Activated B cell treated with CpG ODN at 0.5 μM for 24 hours (primary cell): ENCODE measurements at regions not wholly inside any gene's neighbourhood (a gene's known extent, or its start where the extent isn't known, plus 50 kb on each side); places are given as distances from the start of the nearest gene placed in this dataset.
"Not testable (repeated sequence)": the region's sequence is repeated elsewhere in the genome, so short reads cannot be mapped to it uniquely, and the experiment has no call there.

Experiments used
- ATAC-seq: fragments of 200-7000 bp; cut with Tn5 transposase; one replicate; pipeline ENCODE4 v1.10.0; 2021; ENCODE audit warnings: low read depth, mild to moderate bottlenecking, moderate library complexity
- CTCF ChIA-PET: fragments of 350-600 bp; sonication (Branson Sonifier 250); formaldehyde crosslinking; loops from one replicate; lab custom pipeline; 2021; ENCODE audit warnings: antibody characterized with exemption; lab: Charles Lee
- POLR2A ChIA-PET: fragments of 350-600 bp; sonication (Branson Sonifier 250); formaldehyde crosslinking; loops from one replicate; lab custom pipeline; 2021; ENCODE audit warnings: antibody characterized with exemption; lab: Charles Lee
- DNase-seq: peaks from one replicate; pipeline ENCODE4 v3.0.0; 2022
- H3K27ac Mint-ChIP-seq: one replicate; pipeline ENCODE4 v1.8.0; 2020; ENCODE audit warnings: mixed read lengths
- H3K27me3 Mint-ChIP-seq: one replicate; pipeline ENCODE4 v1.8.0; 2021; ENCODE audit warnings: mixed read lengths
- H3K36me3 Mint-ChIP-seq: one replicate; pipeline ENCODE4 v1.8.0; 2021; ENCODE audit warnings: low read depth, mixed read lengths
- H3K4me1 Mint-ChIP-seq: one replicate; pipeline ENCODE4 v1.8.0; 2021; ENCODE audit warnings: mixed read lengths
- H3K4me3 Mint-ChIP-seq: one replicate; pipeline ENCODE4 v1.8.0; 2020; ENCODE audit warnings: mild to moderate bottlenecking, mixed read lengths
- H3K9me3 Mint-ChIP-seq: one replicate; pipeline ENCODE4 v1.8.0; 2020; ENCODE audit warnings: mixed read lengths
- CTCF ChIP-seq: fragments of 200-600 bp; IDR thresholded peaks from one replicate; pipeline ENCODE4 v1.8.0; 2022; ENCODE audit warnings: antibody characterized with exemption, mild to moderate bottlenecking
- intact Hi-C: fragments of 100-400 bp; cut with micrococcal nuclease; formaldehyde crosslinking; loops from one replicate; pipeline ENCODE4 v1.15.1; 2024

- no peak for DNase-seq
- intact Hi-C loops: loop anchor here (1.0 kb wide), 1 partner anchor 363 kb away; no protein-coding TSS in a partner anchor
- TF ChIP-seq CTCF: no peak
- H3K27me3 Mint-ChIP-seq: no peaks in the 10 kb centered on the region
- H3K36me3 Mint-ChIP-seq: no peaks in the 10 kb centered on the region
- ATAC-seq: no peak
- no peaks in the 10 kb centered on the region for H3K4me1 Mint-ChIP-seq
- ChIA-PET CTCF (interaction anchor here (1.1 to 1.5 kb wide), 3 partner anchors 362 to 390 kb away, joined by 4 to 12 read pairs (median 9); no protein-coding TSS in a partner anchor), POLR2A (no interaction called here)
- no peak overlapping the region for H3K27ac Mint-ChIP-seq
- peaks cover 25% of the 10 kb centered on the region for H3K9me3 Mint-ChIP-seq
- no peak overlapping the region for H3K4me3 Mint-ChIP-seq
Measured at GRCh38 chr12:59444932-59445331, 150.9 kb upstream of the SLC16A7 start.

- CTCF ChIA-PET: interaction anchor here (1.0 kb wide), 1 partner anchor 403 kb away, joined by 3 read pairs; no protein-coding TSS in a partner anchor
- no peaks in the 10 kb centered on the region for H3K27me3 Mint-ChIP-seq
- intact Hi-C loops: loop anchor here (10.0 kb wide), 1 partner anchor 403 kb away; no protein-coding TSS in a partner anchor
Measured at GRCh38 chr12:59432057-59432456, 163.8 kb upstream of the SLC16A7 start.

GRCh38 chr12:59431266-59431665 lies 164.6 kb upstream of the SLC16A7 start:
- H3K27me3 Mint-ChIP-seq: no peaks in the 10 kb centered on the region
- DNase-seq (no peak), ATAC-seq (no peak)
- no peaks in the 10 kb centered on the region for H3K4me1 Mint-ChIP-seq
- H3K9me3 Mint-ChIP-seq: no peaks in the 10 kb centered on the region
- POLR2A ChIA-PET: no interaction called here
- no peak overlapping the region for H3K27ac Mint-ChIP-seq
- intact Hi-C loops: loop anchor here (1.0 to 10.0 kb wide), 2 partner anchors 377 to 404 kb away; no protein-coding TSS in a partner anchor
- no peaks in the 10 kb centered on the region for H3K36me3 Mint-ChIP-seq
- H3K4me3 Mint-ChIP-seq: no peak overlapping the region
- CTCF ChIA-PET: no interaction called here
- no peak for TF ChIP-seq CTCF

More at GRCh38 chr12:59432057-59432456, 163.8 kb upstream of the SLC16A7 start:
- TF ChIP-seq CTCF: no peak
- POLR2A ChIA-PET: no interaction called here
- no peak overlapping the region for H3K27ac Mint-ChIP-seq
- no peak for ATAC-seq
- H3K9me3 Mint-ChIP-seq: no peaks in the 10 kb centered on the region
- H3K4me1 Mint-ChIP-seq: no peaks in the 10 kb centered on the region
- H3K4me3 Mint-ChIP-seq: no peak overlapping the region
- no peaks in the 10 kb centered on the region for H3K36me3 Mint-ChIP-seq
- DNase-seq: no peak

GRCh38 chr12:59429766-59430165 lies 166.1 kb upstream of the SLC16A7 start:
- DNase-seq: no peak
- ChIA-PET CTCF (interaction anchor here (0.8 kb wide), 1 partner anchor 377 kb away, joined by 4 read pairs; no protein-coding TSS in a partner anchor), POLR2A (no interaction called here)
- ATAC-seq: no peak
- H3K4me1 Mint-ChIP-seq: no peaks in the 10 kb centered on the region
- H3K27me3 Mint-ChIP-seq: no peaks in the 10 kb centered on the region
- H3K9me3 Mint-ChIP-seq: no peaks in the 10 kb centered on the region
- no peaks in the 10 kb centered on the region for H3K36me3 Mint-ChIP-seq
- no peak overlapping the region for H3K4me3 Mint-ChIP-seq
- no peak for TF ChIP-seq CTCF
- intact Hi-C loops: loop anchor here (10.0 kb wide), 1 partner anchor 405 kb away; no protein-coding TSS in a partner anchor
- H3K27ac Mint-ChIP-seq: no peak overlapping the region

GRCh38 chr12:59425798-59426197 lies 170.0 kb upstream of the SLC16A7 start:
- Mint-ChIP-seq H3K27ac (no peak overlapping the region), H3K9me3 (no peaks in the 10 kb centered on the region), H3K4me1 (no peaks in the 10 kb centered on the region), H3K36me3 (no peaks in the 10 kb centered on the region), H3K4me3 (no peak overlapping the region), H3K27me3 (no peaks in the 10 kb centered on the region)
- ChIA-PET POLR2A (no interaction called here), CTCF (no interaction called here)
- no peak for TF ChIP-seq CTCF
- intact Hi-C loops: no loop called here
- ATAC-seq (no peak), DNase-seq (no peak)

GRCh38 chr12:59424666-59425065 lies 171.2 kb upstream of the SLC16A7 start:
- H3K27me3 Mint-ChIP-seq, intact Hi-C loops, ATAC-seq, H3K4me3 Mint-ChIP-seq, H3K36me3 Mint-ChIP-seq, DNase-seq, H3K4me1 Mint-ChIP-seq, H3K9me3 Mint-ChIP-seq, POLR2A ChIA-PET, CTCF ChIA-PET, H3K27ac Mint-ChIP-seq: not testable (repeated sequence)
